ENCODE measurements at regions not wholly inside any gene's neighbourhood (a gene's known extent, or its start where the extent isn't known, plus 50 kb on each side); places are given as distances from the start of the nearest gene placed in this dataset.
"Not testable (repeated sequence)": the region's sequence is repeated elsewhere in the genome, so short reads cannot be mapped to it uniquely, and the experiment has no call there.

- H3K4me1 ChIP-seq; H3K27me3 ChIP-seq; DNase-seq (ENCODE audit: low spot score in 2 of 2); H3K27ac ChIP-seq; H3K9me3 ChIP-seq; H3K36me3 ChIP-seq; H3K4me3 ChIP-seq; intact Hi-C loops (cut with DNase I): not testable (repeated sequence)
Measured at GRCh38 chr14:105620865-105621471, 94.6 kb downstream of the TMEM121 start.

- H3K36me3 ChIP-seq; intact Hi-C loops (cut with DNase I); H3K27ac ChIP-seq; H3K9me3 ChIP-seq; H3K4me1 ChIP-seq; H3K4me3 ChIP-seq; DNase-seq (ENCODE audit: low spot score in 2 of 2); H3K27me3 ChIP-seq: not testable (repeated sequence)
Measured at GRCh38 chr14:105621479-105622328, 95.3 kb downstream of the TMEM121 start.

- Histone ChIP-seq H3K27ac (no peak overlapping the region), H3K9me3 (no peaks in the 10 kb centered on the region), H3K4me3 (no peak overlapping the region), H3K36me3 (no peaks in the 10 kb centered on the region), H3K4me1 (no peaks in the 10 kb centered on the region), H3K27me3 (no peaks in the 10 kb centered on the region)
- DNase-seq (ENCODE audit: low spot score in 2 of 2) = no peak
- no peak for TF ChIP-seq CTCF (IDR thresholded peaks at IDR 0.05)
- intact Hi-C loops (cut with DNase I) = no loop called here
Measured at GRCh38 chr14:105622329-105622955, 96.1 kb downstream of the TMEM121 start.

- H3K9me3 ChIP-seq; H3K36me3 ChIP-seq; H3K27ac ChIP-seq; DNase-seq (ENCODE audit: low spot score in 2 of 2); intact Hi-C loops (cut with DNase I); H3K27me3 ChIP-seq; H3K4me1 ChIP-seq; H3K4me3 ChIP-seq: not testable (repeated sequence)
Measured at GRCh38 chr14:105623178-105623577, 96.8 kb downstream of the TMEM121 start.

GRCh38 chr14:105624346-105624745, 98.0 kb downstream of the TMEM121 start:
- DNase-seq (ENCODE audit: low spot score in 2 of 2); intact Hi-C loops (cut with DNase I); H3K4me1 ChIP-seq; H3K4me3 ChIP-seq; H3K36me3 ChIP-seq; H3K9me3 ChIP-seq; H3K27me3 ChIP-seq; H3K27ac ChIP-seq: not testable (repeated sequence)

GRCh38 chr14:105624749-105625434, 98.5 kb downstream of the TMEM121 start:
- DNase-seq (ENCODE audit: low spot score in 2 of 2); H3K36me3 ChIP-seq; H3K27ac ChIP-seq; H3K9me3 ChIP-seq; H3K4me3 ChIP-seq; H3K27me3 ChIP-seq; intact Hi-C loops (cut with DNase I); H3K4me1 ChIP-seq: not testable (repeated sequence)

- H3K36me3 ChIP-seq; H3K9me3 ChIP-seq; DNase-seq (ENCODE audit: low spot score in 2 of 2); H3K4me1 ChIP-seq; H3K27ac ChIP-seq; H3K4me3 ChIP-seq; intact Hi-C loops (cut with DNase I); H3K27me3 ChIP-seq: not testable (repeated sequence)
Measured at GRCh38 chr14:105625448-105625847, 99.1 kb downstream of the TMEM121 start.

- H3K4me3 ChIP-seq; H3K36me3 ChIP-seq; H3K27me3 ChIP-seq; H3K27ac ChIP-seq; DNase-seq (ENCODE audit: low spot score in 2 of 2); H3K4me1 ChIP-seq; H3K9me3 ChIP-seq; intact Hi-C loops (cut with DNase I): not testable (repeated sequence)
Measured at GRCh38 chr14:105626111-105626510, 99.7 kb downstream of the TMEM121 start.

GRCh38 chr14:105626651-105627050, 100.3 kb downstream of the TMEM121 start:
- DNase-seq (ENCODE audit: low spot score in 2 of 2); H3K4me1 ChIP-seq; H3K27ac ChIP-seq; H3K9me3 ChIP-seq; H3K36me3 ChIP-seq; H3K27me3 ChIP-seq; intact Hi-C loops (cut with DNase I); H3K4me3 ChIP-seq: not testable (repeated sequence)

- H3K4me1 ChIP-seq; H3K4me3 ChIP-seq; H3K9me3 ChIP-seq; H3K27ac ChIP-seq; DNase-seq (ENCODE audit: low spot score in 2 of 2); H3K36me3 ChIP-seq; intact Hi-C loops (cut with DNase I); H3K27me3 ChIP-seq: not testable (repeated sequence)
Measured at GRCh38 chr14:105627287-105627686, 100.9 kb downstream of the TMEM121 start.

All from ascending aorta (tissue), 2 donors.